LNCAP (cell line): ENCODE measurements at regions not wholly inside any gene's neighbourhood (a gene's known extent, or its start where the extent isn't known, plus 50 kb on each side); places are given as distances from the start of the nearest gene placed in this dataset.

Experiments
- CTCF ChIP-seq: fragments of 450-650 bp; IDR thresholded peaks from 2 replicates; pipeline ENCODE4 v1.5.1; 2017; ENCODE audit warnings: mild to moderate bottlenecking

GRCh38 chr22:27347951-27348350, 453.6 kb downstream of the MN1 start:
- no peak for TF ChIP-seq CTCF

- TF ChIP-seq CTCF, result no peak
Observed at GRCh38 chr22:27348634-27349033, 452.9 kb downstream of the MN1 start.

GRCh38 chr22:27349456-27349855, 452.1 kb downstream of the MN1 start:
- TF ChIP-seq CTCF, result no peak

GRCh38 chr22:27350306-27350705, 451.2 kb downstream of the MN1 start:
- TF ChIP-seq CTCF, result no peak

- TF ChIP-seq CTCF, result no peak
Observed at GRCh38 chr22:27352426-27352825, 449.1 kb downstream of the MN1 start.

- TF ChIP-seq CTCF, result no peak
Observed at GRCh38 chr22:27358096-27358870, 443.3 kb downstream of the MN1 start.

GRCh38 chr22:27370269-27370668, 431.3 kb downstream of the MN1 start:
- no peak for TF ChIP-seq CTCF

- no peak for TF ChIP-seq CTCF
Observed at GRCh38 chr22:27370987-27371386, 430.6 kb downstream of the MN1 start.
